Transverse colon (tissue), 4 donors: ENCODE measurements at regions not wholly inside any gene's neighbourhood (a gene's known extent, or its start where the extent isn't known, plus 50 kb on each side); places are given as distances from the start of the nearest gene placed in this dataset.
"Not testable (repeated sequence)": the region's sequence is repeated elsewhere in the genome, so short reads cannot be mapped to it uniquely, and the experiment has no call there.

Source experiments
- DNase-seq: peaks from one replicate; pipeline ENCODE4 v3.0.0-alpha.2; 2019
- H3K27ac ChIP-seq, 4 donors: fragments of 200-600 bp; sonication (generic); 2 replicates each; pipeline ENCODE4 v1.5.1; 2016 to 2018; ENCODE audit warnings: inconsistent platforms in 4 of 4
- H3K27me3 ChIP-seq: fragments of 200-600 bp; sonication (generic); 2 replicates; pipeline ENCODE4 v1.5.1; 2017; ENCODE audit warnings: inconsistent platforms
- H3K36me3 ChIP-seq, 4 donors: fragments of 200-600 bp; sonication (generic); 2 replicates each; pipeline ENCODE4 v1.5.1; 2017 to 2019; ENCODE audit warnings: inconsistent platforms in 4 of 4
- H3K4me1 ChIP-seq, 4 donors: fragments of 200-600 bp; sonication (generic); 2 replicates each; pipeline ENCODE4 v1.5.1; 2017 to 2020; ENCODE audit warnings: inconsistent platforms in 4 of 4
- H3K4me3 ChIP-seq, 4 donors: fragments of 200-600 bp; sonication (generic); 1 replicate in 1 of 4; 2 replicates in 3 of 4; pipeline versions ENCODE4 v1.5.1 to v1.6.1; 2017 to 2019; ENCODE audit warnings: inconsistent platforms in 4 of 4
- H3K9me3 ChIP-seq, 2 donors: fragments of 200-600 bp; sonication (generic); 2 replicates each; pipeline ENCODE4 v1.5.1; 2017 to 2019; ENCODE audit warnings: inconsistent platforms in 2 of 2
- EP300 ChIP-seq: sonication (generic); formaldehyde crosslinking; IDR thresholded peaks from one replicate; pipeline ENCODE4 v1.6.1; 2017; ENCODE audit warnings: antibody characterized with exemption, low read depth
- POLR2A ChIP-seq: fragments of 450-650 bp; IDR thresholded peaks from one replicate; pipeline ENCODE4 v1.6.1; 2016; ENCODE audit warnings: antibody characterized with exemption, mild to moderate bottlenecking, moderate library complexity
- POLR2AphosphoS5 ChIP-seq, 3 donors: sonication (generic); formaldehyde crosslinking; IDR thresholded peaks; one replicate each; pipeline ENCODE4 v1.6.1; 2016; ENCODE audit warnings: antibody characterized with exemption in 3 of 3
- WGBS, 2 donors: methylation state at CpG; one replicate each; pipeline ENCODE4 v1.1.5; 2018; ENCODE audit warnings: low coverage in 1 of 2; 5-methylcytosine and 5-hydroxymethylcytosine counted together
- in situ Hi-C, 4 donors: fragments of 200-750 bp; cut with MboI; loops; one replicate each; pipeline versions ENCODE4 v1.15.0 to v1.15.1; 2017; ENCODE audit warnings: low sequenced_read_pairs in 3 of 4, low pct_ligation_motif_present in 1 of 4, low pct_unique_long_range_greater_than_20kb in 1 of 4
- intact Hi-C: fragments of 100-400 bp; cut with DNase I; formaldehyde crosslinking; loops from one replicate; pipeline ENCODE4 v1.15.1; 2023; ENCODE audit warnings: low total_unique reads
- TF ChIP-seq, protein P1 (sequence below), 5 experiments: fragments of 200-600 bp in 3 of 5; fragments of 450-650 bp in 2 of 5; sonication (generic) in 3 of 5; IDR thresholded peaks; 1 replicate in 2 of 5; 2 replicates in 3 of 5; pipeline ENCODE4 v1.5.1; 2016 to 2017; ENCODE audit warnings: antibody characterized with exemption in 5 of 5, inconsistent platforms in 3 of 5, mild to moderate bottlenecking in 2 of 5, moderate library complexity in 1 of 5

DNA sequence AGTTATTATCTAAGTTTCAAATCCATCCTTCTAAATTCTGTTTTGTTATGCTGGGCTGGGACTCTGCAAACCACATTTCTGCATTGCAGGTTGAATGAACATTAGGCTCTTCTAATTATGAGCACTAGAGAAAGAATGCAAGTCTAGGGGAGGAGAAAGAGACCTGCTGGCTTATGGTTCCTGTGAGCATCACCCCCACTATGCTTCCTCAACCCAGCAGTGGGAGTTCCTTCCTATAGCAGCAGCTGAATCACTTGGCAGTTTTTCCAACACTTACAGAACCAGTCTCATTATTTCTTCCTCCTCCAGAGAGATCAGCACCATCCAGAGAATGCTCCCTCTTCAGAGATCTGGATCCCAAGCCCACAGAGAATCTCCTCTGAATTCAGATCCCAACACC is 297.7 kb upstream of the CLEC14A start:
- no peak overlapping the region for H3K27ac ChIP-seq
- TF ChIP-seq, protein P1, sequence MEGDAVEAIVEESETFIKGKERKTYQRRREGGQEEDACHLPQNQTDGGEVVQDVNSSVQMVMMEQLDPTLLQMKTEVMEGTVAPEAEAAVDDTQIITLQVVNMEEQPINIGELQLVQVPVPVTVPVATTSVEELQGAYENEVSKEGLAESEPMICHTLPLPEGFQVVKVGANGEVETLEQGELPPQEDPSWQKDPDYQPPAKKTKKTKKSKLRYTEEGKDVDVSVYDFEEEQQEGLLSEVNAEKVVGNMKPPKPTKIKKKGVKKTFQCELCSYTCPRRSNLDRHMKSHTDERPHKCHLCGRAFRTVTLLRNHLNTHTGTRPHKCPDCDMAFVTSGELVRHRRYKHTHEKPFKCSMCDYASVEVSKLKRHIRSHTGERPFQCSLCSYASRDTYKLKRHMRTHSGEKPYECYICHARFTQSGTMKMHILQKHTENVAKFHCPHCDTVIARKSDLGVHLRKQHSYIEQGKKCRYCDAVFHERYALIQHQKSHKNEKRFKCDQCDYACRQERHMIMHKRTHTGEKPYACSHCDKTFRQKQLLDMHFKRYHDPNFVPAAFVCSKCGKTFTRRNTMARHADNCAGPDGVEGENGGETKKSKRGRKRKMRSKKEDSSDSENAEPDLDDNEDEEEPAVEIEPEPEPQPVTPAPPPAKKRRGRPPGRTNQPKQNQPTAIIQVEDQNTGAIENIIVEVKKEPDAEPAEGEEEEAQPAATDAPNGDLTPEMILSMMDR (IDR thresholded peaks at IDR 0.05), result no peak
- TF ChIP-seq POLR2A (no peak), EP300 (no peak), POLR2AphosphoS5 (IDR thresholded peaks at IDR 0.05) (no peak)
- H3K4me1 ChIP-seq, result peaks cover 0 to 3% (median 0%) of the 10 kb centered on the region in 4 donors
- no peaks in the 10 kb centered on the region for H3K9me3 ChIP-seq
- intact Hi-C loops, result no loop called here
- no peaks in the 10 kb centered on the region for H3K36me3 ChIP-seq
- in situ Hi-C loops, result no loop called here
- no peak for DNase-seq
- H3K4me3 ChIP-seq, result no peak overlapping the region
- H3K27me3 ChIP-seq, result no peaks in the 10 kb centered on the region

DNA sequence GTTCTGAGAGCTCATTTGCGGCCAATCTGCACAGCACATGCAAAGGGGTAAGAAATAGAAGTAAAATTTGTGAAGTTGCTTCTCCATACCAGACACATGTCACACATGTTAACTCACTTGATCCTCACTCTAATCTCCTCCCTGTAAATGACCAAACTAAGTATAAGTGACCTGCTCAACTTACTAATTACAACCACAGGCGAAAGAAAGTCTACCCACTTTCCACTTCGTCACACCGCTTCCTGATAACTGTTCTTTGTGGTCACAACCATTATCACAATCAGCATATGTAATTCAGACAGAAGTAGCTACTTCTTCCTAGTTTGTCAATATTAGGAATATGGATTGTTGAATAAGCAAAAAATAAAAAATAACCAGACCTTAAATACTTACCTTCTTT is 293.7 kb upstream of the CLEC14A start:
- in situ Hi-C loops, result no loop called here
- intact Hi-C loops, result no loop called here
- WGBS, 2 donors, result 77 to 100% methylated on average over 1 to 4 of the region's 4 CpGs
- no peaks in the 10 kb centered on the region for H3K36me3 ChIP-seq
- no peaks in the 10 kb centered on the region for H3K27me3 ChIP-seq
- H3K27ac ChIP-seq, result no peak overlapping the region
- no peaks in the 10 kb centered on the region for H3K9me3 ChIP-seq
- no peak for TF ChIP-seq EP300
- no peak for DNase-seq
- no peak overlapping the region for H3K4me3 ChIP-seq
- H3K4me1 ChIP-seq, result peaks cover 0 to 3% (median 0%) of the 10 kb centered on the region in 4 donors

DNA sequence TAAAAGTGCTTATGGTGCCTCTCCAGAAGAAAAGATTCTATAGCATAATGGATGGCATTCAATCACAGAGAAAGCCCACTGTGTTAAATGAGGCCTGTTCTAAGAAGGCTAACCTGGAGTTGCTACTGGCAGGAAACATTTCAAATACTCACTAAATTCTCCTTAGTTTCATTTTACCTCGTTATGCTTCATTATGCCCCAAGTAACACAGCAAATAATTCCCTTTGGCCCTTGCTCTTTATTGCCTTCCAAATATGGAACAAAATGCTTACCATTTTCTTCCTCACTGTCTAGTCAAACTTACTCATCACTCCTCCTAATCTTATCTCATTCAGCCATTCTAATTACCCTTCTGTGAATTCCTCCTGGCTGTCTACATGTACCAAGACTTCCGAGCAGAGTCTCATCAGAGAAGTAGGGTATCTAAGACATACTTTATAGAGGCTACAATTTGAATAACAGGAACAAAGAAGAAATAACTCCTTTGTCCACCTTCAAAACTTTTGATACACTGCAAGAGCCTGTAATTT is 292.1 kb upstream of the CLEC14A start:
- intact Hi-C loops (no loop called here), in situ Hi-C loops (no loop called here)
- DNase-seq, result no peak
- H3K4me3 ChIP-seq, result no peak overlapping the region
- H3K36me3 ChIP-seq, result no peaks in the 10 kb centered on the region
- H3K27ac ChIP-seq, result no peak overlapping the region
- peaks cover 0 to 3% (median 0%) of the 10 kb centered on the region in 4 donors for H3K4me1 ChIP-seq
- WGBS, 2 donors, result 61 to 76% methylated on average over 2 of the region's 2 CpGs
- TF ChIP-seq POLR2AphosphoS5 (IDR thresholded peaks at IDR 0.05) (no peak), EP300 (no peak), POLR2A (no peak)
- TF ChIP-seq, protein P1 (IDR thresholded peaks at IDR 0.05), result no peak
- H3K27me3 ChIP-seq, result no peaks in the 10 kb centered on the region
- H3K9me3 ChIP-seq, result no peaks in the 10 kb centered on the region

DNA sequence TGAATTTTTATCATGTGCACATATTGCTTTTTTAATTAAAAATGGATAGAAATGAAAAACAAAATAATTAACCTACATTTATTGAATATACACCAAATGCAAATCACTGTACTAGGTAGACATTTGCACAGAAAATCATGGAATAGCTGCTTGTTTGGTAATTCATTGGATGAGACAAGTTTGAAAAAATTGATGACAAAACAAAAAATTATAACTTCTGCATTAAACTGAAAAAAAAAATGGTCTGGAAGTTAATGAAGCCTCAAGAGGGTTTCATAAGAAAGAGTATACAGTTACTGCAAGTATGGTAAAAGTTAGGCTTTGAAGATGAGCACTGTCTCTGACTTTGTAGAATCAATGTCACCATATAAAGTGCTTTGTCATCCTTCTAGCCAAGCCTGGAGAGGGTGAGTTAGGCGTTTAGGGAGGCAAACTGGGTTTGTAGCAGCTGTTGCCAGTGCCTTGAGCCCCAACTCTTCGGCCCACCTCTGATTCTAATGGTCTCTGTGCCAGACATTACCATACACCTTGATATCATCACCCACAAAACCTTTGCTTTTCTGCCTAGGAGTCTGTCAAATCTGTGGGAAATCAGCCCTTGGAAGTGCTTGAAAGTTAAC is 291.1 kb upstream of the CLEC14A start:
- no peaks in the 10 kb centered on the region for H3K9me3 ChIP-seq
- WGBS, 2 donors, result 65 to 71% methylated on average over 1 to 2 of the region's 2 CpGs
- TF ChIP-seq, protein P1 (IDR thresholded peaks at IDR 0.05), result no peak
- TF ChIP-seq POLR2A, result no peak
- no peak for DNase-seq
- in situ Hi-C loops, result no loop called here
- no peaks in the 10 kb centered on the region for H3K27me3 ChIP-seq
- no peaks in the 10 kb centered on the region for H3K4me1 ChIP-seq
- H3K36me3 ChIP-seq, result no peaks in the 10 kb centered on the region
- intact Hi-C loops, result no loop called here
- H3K4me3 ChIP-seq, result no peak overlapping the region
- no peak overlapping the region for H3K27ac ChIP-seq

DNA sequence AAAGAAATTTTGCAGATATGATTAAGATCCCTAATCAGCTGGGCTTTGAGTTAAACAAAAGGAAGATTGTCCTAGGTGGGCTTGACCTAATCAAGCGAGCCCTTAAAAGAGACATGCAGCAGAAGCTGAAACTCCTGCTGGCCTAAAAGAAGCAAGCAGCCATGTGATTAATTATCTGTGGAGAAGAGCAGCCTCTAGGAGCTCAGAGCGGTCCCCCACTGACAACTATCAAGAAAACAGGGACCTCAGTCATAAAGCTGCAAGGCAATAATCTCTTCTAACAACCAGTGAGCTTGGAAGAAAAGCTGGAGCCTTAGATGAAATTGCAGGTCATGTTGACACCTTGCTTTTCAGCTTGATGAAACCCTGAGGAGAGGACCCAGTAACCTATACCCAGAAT is 288.9 kb upstream of the CLEC14A start:
- TF ChIP-seq POLR2AphosphoS5 (IDR thresholded peaks at IDR 0.05) (no peak), POLR2A (no peak), EP300 (no peak)
- TF ChIP-seq, protein P1 (IDR thresholded peaks at IDR 0.05), result no peak
- 71 to 79% methylated on average over 2 of the region's 2 CpGs for WGBS, 2 donors
- H3K27ac ChIP-seq, result no peak overlapping the region
- H3K4me1 ChIP-seq, result no peaks in the 10 kb centered on the region
- H3K36me3 ChIP-seq, result no peaks in the 10 kb centered on the region
- H3K27me3 ChIP-seq, result no peaks in the 10 kb centered on the region
- H3K9me3 ChIP-seq, result no peaks in the 10 kb centered on the region
- intact Hi-C loops (no loop called here), in situ Hi-C loops (no loop called here)
- no peak for DNase-seq
- H3K4me3 ChIP-seq, result no peak overlapping the region

DNA sequence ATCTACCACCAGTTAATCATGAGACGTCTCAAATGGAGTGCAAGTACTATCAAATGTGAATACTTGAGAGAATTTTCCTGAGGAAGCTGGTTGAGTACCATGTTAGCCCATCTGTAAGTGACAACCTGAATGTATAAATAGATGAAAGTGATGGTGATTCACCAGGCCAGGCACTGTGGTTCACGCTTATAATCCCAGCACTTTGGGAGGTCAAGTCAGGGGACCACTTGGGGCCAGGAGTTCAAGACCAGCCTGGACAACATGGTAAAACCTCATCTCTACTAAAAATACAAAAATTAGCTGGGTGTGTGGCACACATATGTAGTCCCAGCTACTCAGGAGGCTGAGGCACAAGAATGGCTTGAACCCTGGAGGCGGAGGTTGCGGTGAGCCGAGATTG is 288.0 kb upstream of the CLEC14A start:
- intact Hi-C loops, H3K36me3 ChIP-seq, H3K4me1 ChIP-seq, H3K27ac ChIP-seq, H3K27me3 ChIP-seq, DNase-seq, H3K9me3 ChIP-seq, in situ Hi-C loops, H3K4me3 ChIP-seq: not testable (repeated sequence)
- WGBS, 2 donors, result 82 to 88% methylated on average over 2 to 5 of the region's 5 CpGs

DNA sequence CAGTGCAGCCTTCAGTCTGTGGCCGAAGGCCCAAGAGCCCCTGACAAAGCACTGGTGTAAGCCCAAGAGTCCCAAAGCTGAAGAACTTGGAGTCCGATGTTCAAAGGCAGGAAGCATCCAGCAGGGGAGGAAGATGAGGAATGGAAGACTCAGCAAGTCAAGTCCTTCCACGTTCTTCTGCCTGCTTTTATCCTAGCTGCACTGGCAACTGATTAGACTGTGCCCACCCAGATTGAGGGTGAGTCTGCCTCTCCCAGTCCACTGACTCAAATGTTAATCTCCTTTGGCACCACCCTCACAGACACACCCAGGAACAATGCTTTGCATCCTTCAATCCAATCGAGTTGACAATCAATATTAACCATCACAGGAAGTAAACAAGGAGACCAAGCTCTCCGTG is 282.2 kb upstream of the CLEC14A start:
- intact Hi-C loops, H3K27ac ChIP-seq, DNase-seq, H3K36me3 ChIP-seq, H3K9me3 ChIP-seq, H3K4me3 ChIP-seq, H3K27me3 ChIP-seq, in situ Hi-C loops, H3K4me1 ChIP-seq: not testable (repeated sequence)
- 74 to 86% methylated on average over 2 to 5 of the region's 5 CpGs for WGBS, 2 donors
